Anterior cingulate cortex (tissue), 58 donors: ENCODE measurements at regions not wholly inside any gene's neighbourhood (a gene's known extent, or its start where the extent isn't known, plus 50 kb on each side); places are given as distances from the start of the nearest gene placed in this dataset.
A peak's percentile ranks its signal among the peaks of the same experiment; 100 is the strongest.
"Not testable (repeated sequence)": the region's sequence is repeated elsewhere in the genome, so short reads cannot be mapped to it uniquely, and the experiment has no call there.

Experiments used
- DNase-seq, 58 donors: peaks; one replicate each; lab custom pipeline; 2025; lab: John Stamatoyannopoulos, UW

- no peak for DNase-seq
These were observed 151.0 kb upstream of the NEBL start for GRCh38 chr10:21048068-21048467.

GRCh38 chr10:21047511-21047910 lies 150.4 kb upstream of the NEBL start:
- no peak for DNase-seq

- no peak for DNase-seq
These were observed 150.0 kb upstream of the NEBL start for GRCh38 chr10:21047096-21047495.

GRCh38 chr10:21043044-21043443 lies 145.9 kb upstream of the NEBL start:
- no peak for DNase-seq

GRCh38 chr10:21042536-21042935 lies 145.4 kb upstream of the NEBL start:
- no peak for DNase-seq

- no peak for DNase-seq
These were observed 144.8 kb upstream of the NEBL start for GRCh38 chr10:21041763-21042458.

GRCh38 chr10:21039721-21040120 lies 142.6 kb upstream of the NEBL start:
- no peak for DNase-seq

GRCh38 chr10:21036757-21037156 lies 139.6 kb upstream of the NEBL start:
- DNase-seq = no peak

GRCh38 chr10:21034770-21035169 lies 137.7 kb upstream of the NEBL start:
- DNase-seq = not testable (repeated sequence)

- DNase-seq = no peak
These were observed 137.1 kb upstream of the NEBL start for GRCh38 chr10:21034241-21034640.

- DNase-seq = no peak
These were observed 135.6 kb upstream of the NEBL start for GRCh38 chr10:21032587-21033319.

GRCh38 chr10:21031232-21031795 lies 134.2 kb upstream of the NEBL start:
- DNase-seq = peak in 9 of 58 donors; percentile 2 to 57 (median 22)

- no peak for DNase-seq
These were observed 133.0 kb upstream of the NEBL start for GRCh38 chr10:21030091-21030490.

GRCh38 chr10:21022821-21023220 lies 125.7 kb upstream of the NEBL start:
- no peak for DNase-seq

- no peak for DNase-seq
These were observed 124.9 kb upstream of the NEBL start for GRCh38 chr10:21021843-21022594.

GRCh38 chr10:21021231-21021630 lies 124.1 kb upstream of the NEBL start:
- peak in 2 of 58 donors; percentile 1 to 4 for DNase-seq

GRCh38 chr10:21020545-21020944 lies 123.4 kb upstream of the NEBL start:
- DNase-seq = no peak

GRCh38 chr10:21019436-21019835 lies 122.3 kb upstream of the NEBL start:
- DNase-seq = no peak

- no peak for DNase-seq
These were observed 118.7 kb upstream of the NEBL start for GRCh38 chr10:21015851-21016250.

GRCh38 chr10:21014141-21014540 lies 117.0 kb upstream of the NEBL start:
- DNase-seq = no peak

GRCh38 chr10:21011433-21012018 lies 114.4 kb upstream of the NEBL start:
- no peak for DNase-seq
